Activated CD8-positive, alpha-beta memory T cell treated with anti-CD3 and anti-CD28 coated beads, Interleukin-2, amount 50 U/mL, for 24 hours (primary cell): ENCODE measurements at regions not wholly inside any gene's neighbourhood (a gene's known extent, or its start where the extent isn't known, plus 50 kb on each side); places are given as distances from the start of the nearest gene placed in this dataset.
A peak's percentile ranks its signal among the peaks of the same experiment; 100 is the strongest.

Experiments used
- DNase-seq: peaks from one replicate; pipeline ENCODE4 v3.0.0-alpha.2; 2020; ENCODE audit errors: extremely low read depth

DNA sequence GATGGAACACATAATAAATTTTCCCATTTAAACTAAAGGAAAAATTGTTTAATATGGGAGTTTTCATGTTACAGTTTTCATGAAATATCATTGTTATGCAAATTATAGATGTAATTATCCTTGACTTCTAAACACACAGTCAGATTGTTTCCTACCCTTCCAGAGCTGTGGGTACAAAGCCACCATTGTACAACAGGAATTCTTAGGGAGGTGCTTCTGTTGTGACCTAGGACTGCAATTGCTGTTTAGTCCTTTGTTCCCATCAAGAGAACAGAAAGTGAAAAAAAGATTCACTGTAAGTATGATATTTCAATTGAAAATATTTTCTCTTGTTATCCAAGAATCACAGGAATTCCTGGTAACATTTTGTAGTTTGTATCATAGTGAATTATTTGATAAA is 455.3 kb upstream of the NAALADL2 start:
- DNase-seq = no peak

DNA sequence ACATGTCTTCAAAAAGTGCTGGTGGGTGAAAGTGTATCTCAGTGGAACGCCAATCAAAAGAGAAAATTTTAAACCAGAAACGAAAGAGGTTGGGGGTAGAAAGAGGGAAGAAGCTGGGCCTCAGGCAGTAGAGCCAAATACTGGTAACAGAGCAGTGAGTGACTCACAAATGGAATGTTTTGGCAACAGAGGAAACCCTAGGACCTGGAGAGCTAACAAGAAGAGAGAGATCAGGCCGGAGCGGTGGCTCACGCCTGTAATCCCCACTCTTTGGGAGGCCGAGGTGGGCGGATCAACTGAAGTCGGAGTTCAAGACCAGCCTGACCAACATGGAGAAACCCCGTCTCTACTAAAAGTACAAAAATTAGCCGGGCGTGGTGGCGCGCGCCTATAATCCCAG is 450.8 kb upstream of the NAALADL2 start:
- DNase-seq = no peak

GRCh38 chr3:174409086-174409743 is 449.9 kb upstream of the NAALADL2 start:
- no peak for DNase-seq

DNA sequence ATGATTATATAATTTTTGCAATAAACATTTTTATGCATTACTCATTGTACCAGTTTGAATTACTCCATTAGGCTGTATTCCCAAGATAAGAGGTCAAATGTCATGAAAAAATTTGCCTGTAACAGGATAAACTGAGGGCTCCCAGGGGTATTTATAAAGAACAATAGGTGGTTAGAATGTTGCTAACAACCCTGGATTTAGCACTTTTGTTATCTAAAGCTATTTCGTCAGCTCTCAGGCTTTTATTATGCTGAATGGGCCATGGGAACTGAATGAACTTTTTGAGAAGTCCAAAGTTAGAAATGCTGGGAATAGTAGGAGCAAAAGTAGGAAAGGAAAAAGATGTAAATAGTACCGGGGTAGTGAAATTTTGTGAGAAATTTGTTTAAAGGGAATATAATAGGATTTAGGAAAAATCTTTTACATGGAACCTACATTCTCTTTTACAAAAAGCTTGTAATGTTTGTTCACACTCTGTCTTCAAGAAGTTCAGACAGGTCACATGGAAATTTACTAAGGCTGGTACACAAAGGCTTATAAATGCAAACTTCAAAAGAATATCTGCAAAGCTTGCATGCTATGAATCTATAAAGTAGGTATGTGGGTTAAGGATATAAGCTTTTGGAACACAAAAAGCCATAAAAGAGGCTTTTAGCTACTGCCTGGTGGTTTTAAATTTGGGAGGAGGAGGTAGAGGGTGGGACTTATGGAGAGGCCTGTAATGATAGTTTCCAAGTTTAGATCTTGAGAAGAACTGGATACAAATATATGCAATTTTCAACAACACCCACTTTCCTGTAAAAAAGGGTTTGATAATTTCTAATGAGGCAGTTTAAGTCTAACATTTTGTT is 445.8 kb upstream of the NAALADL2 start:
- no peak for DNase-seq

DNA sequence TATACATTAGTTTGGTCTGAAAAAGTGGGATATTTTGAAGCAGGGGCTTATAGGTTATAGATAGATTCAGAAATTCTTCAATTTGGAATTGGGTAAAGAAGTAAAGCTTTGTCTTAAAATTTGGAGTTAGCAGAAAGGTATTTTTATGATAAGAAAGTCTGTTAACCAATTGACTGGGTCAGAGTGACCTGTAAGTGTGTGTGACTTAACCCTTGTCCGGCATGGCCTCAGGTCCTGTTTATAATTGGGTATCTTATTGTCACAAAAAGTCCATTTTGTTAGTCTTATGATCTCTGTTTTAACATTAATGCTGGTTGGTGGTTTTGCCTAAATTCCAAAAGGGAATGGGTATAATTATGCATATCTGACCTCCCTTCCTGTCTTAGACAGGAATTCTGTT is 444.2 kb upstream of the NAALADL2 start:
- DNase-seq = no peak

DNA sequence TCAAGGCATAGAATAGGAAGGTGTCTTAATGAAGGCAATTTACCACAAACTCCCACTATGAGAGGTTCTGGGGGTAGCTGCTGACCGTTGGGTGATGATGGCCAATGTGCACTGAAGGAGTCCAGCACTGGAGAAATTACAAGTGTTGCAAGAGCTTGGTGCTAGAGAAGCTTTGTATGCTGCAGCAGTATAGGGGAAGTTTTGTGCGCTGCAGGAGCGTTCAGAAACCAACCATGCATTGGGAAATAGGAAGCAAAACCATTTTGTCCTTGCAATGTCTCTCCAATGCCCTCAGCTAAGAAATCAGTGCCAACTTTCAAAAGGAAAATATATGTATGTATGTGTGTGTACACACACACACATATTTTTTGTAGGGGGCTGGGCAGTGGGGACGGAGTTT is 441.6 kb upstream of the NAALADL2 start:
- no peak for DNase-seq

DNA sequence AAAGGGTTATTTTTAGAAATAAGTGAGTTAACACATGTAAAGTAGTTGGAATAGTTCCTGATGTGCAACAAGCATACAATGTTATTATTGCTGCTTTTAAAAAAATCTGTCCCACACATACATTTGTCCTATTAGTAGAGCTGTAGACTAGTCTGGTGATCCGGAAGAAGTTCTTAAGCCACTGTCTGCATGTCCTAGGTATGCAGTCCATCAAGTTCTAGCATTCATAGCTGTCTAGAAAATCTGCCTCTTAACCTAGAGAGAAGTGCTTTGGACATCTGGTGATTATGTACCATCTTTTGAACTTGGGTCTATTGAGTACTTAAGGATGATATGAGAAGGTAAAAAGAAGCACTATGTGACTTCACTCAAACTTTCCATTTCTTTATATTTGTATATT is 439.9 kb upstream of the NAALADL2 start:
- DNase-seq = no peak

- no peak for DNase-seq
Measured at GRCh38 chr3:174423936-174424335, 435.2 kb upstream of the NAALADL2 start.

DNA sequence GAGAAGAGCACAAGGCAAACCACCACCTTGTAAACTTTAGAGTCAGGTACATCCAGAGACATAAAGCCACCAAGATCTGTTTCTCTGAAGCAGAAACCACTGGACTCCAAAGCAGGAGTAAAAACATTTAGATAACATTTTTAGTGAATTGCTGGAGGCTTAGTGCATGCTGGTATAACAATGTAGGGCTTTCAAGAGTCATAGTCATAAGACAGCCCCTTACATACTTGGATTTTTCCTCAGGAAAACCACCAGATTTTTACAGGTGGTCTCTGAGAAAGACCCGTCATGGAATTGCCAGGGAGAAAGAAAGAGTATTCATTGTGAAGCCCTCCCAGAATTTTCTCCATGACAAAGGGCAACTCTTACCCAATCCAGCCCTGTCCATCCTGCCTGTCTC is 434.5 kb upstream of the NAALADL2 start:
- no peak for DNase-seq

DNA sequence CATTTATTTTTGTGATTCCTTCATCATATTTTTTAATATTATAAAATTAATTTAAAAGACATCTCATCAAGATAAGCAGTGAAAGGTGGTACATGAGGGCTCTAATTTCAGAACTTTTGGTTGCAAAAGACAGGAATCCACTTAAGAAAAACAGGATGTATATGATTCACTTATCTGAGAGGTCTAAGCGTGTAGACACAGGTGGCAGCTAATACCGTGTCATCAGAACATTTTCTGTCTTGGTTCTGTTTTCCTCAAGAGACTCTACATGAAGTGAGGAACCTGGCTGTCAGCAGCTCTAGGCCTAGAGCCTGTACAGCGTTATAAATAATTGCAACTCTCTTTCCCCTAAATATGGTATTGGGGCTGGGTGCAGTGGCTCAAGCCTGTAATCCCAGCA is 433.7 kb upstream of the NAALADL2 start:
- DNase-seq = no peak

DNA sequence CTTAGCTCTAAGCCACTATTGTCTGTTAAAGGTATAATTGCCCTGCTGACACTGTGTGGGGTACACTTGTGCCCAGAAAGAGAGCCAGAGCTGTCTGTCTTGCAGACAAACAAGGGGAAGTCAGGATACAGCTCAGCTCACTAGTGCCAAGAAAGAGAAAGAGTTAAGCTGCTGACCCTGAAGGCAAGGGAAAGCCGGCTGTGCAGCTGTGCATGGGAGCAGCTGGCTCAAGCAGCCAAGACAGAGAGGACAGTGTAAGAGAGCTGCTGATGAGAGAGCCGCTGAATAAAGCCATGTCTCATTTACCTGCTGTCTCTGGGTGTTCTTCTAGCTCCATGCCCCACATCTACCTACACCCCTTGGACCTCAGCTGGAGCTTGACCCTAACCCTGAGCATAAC is 428.1 kb upstream of the NAALADL2 start:
- DNase-seq = no peak

DNA sequence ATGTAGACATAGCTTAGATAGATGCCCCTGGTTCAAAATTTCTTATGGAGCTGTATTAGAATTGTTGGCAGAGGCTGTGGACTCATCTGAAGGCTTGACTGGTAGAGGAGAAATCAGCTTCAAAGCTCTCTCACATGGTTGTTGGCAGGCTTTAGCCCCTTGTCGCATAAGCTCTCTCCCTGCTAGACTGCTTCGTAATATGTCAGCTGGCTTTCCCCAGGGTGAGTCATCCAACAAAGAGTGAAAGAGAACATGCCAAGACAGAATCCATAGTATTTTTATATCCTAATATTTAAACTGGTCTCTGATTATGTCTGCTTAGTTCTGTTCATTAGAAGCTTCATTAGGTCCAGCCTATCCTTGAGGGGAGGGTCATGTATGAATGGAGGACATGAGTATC is 427.4 kb upstream of the NAALADL2 start:
- DNase-seq = no peak

DNA sequence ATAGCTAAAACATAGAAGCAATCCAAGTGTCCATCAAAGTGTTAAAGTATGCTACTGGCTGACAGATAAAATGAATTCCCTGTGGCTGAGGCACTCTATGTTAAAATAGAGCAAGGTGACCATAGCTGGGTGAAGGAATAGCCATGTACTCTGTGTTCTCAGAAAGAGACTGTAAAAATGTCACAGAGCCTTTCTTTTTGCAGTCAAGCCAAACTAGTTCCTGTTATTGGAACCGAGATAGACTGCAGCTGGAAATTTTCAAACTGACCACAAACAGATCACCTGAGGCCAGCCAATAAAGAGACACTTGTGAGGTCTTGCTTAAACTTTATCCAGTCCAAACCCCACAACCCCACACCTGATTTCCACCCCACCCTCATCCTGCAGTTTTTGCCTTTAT is 422.8 kb upstream of the NAALADL2 start:
- no peak for DNase-seq

GRCh38 chr3:174438501-174439145 is 420.5 kb upstream of the NAALADL2 start:
- DNase-seq = no peak

DNA sequence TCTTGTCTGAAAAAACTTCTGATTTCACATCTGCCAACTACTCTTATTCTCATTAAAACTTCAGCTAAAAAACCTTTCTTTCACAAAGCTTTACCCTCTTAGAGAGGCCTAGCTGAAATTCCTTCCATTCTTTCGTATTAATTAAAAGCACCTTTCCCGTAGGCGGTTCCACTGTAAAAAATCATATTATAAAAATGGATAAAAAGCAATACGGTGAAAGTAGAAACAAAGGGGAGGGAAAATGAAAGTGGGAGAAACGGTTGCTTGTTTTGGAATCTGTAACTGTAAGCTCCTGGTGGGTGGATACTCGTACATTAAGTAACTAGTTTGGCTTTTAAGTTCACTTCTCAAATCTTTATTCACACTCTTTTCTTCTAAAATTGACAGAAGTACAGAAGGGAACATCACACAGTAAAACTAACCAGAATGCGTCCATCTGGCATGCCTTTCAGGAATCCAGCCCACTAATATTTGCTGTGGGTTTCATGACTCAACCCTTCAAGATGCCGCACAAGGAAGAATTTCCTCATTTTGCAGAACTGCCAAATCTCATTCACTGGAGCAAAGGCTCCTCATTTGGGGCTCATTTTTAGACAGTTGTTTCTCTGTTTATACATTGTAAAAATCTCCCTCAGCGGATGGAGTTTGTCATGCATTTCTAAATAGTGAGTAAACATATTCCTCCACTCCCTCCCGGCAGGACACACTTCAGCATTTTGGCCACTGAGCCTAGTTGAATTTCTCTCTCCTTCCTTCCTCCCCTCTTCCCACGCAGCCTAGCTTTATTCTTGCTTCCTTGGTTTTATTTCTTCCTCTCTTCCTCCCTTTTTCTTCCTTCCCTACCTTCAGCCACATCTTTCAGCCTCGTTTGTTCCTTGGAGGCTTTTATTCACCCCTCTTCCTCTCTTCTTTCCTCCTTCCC is 419.5 kb upstream of the NAALADL2 start:
- DNase-seq = no peak

DNA sequence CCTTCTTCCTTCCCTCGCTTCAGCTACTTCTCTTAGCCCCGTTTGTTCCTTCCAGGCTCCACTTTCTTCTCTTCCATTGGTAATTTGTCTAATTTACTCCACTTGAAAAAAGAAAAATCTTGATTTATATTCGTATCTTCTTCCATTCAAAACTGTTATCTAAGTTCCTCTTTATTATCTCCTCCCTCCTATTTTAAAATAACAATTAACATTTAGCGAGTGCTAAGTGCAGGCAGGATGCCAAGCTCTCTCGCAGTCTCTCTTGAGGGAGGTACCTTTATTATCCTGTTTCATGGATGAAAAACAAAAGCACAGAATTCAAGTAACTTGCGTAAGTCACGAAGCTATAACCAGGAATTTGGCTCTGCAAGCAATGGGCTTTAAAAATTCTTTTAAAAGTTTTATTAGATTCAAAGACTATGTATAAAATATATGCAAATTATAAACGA is 418.9 kb upstream of the NAALADL2 start:
- no peak for DNase-seq

DNA sequence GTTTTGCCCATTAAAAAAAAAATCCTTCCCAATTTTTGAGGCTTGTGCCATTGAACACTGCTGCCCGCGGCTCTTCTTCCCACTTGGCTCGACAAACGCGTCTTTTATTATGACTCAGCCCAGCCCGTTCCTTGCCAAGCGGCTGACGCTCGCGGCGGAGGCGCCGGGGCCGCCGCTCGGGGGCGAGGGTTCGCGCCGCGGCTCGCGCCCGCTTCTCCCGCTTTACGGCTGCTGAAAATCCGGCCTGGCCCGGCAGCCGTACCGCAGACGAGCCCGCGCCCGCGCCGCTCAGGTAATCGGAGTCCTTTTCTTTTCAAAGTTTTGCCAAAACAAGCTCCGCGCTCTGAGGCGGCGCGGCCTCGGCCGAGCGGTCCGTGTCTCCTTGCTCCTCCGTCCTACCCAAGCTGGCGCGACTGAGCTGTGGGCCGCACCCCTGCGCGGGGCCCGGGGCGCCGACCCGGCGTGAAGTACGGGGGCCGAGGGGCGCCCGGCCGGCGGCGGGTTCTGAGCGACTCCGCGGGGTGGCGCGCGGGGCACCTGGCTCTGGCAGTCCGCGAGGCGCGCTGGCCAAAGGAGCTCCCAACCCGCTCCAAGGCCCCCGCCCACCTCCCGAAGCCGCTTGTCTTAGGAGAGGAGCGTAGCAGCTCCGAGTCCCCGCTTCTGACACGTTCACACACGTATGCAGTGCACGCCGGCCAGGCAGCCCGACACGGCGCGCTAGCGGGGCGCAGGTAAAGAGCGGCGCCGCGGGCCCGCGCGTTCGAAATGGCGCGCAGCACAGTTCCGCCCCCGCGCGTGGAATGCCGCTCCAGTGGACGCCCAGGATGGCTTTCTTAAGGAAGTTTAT is 418.2 kb upstream of the NAALADL2 start:
- DNase-seq = peak; percentile 9

DNA sequence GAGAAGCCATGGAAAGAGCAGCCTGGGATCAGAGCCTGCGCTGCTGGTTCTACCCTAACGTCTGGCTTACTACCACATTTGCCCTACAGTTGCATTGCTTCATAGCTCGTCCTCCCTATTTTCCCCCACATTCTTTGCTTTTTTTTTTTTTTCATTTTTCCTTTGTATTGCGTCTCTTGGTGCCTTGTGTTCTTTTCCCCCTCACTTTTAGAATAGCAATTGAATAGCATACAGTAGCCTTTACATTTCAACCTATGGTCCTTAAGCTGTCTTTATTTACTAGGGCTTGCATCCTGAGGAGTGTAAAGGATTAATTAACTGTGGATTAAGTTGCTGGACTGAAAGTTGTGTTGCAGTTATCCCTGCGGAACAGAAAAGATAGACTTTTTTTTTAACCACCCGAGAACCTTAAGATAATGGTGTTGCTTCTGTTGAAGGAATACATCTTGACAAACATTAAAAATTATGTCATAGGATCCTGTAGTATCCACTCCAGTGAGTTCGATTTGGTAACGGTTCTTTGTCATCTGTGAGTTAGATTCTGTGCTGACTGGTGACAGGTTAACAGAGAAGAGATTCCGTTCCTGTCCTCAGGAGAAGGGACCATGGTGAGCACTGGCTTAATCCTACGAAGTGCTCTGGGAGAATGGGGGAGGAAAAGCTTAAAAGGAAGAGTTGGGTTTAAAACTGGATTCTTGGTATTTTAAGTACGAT is 417.4 kb upstream of the NAALADL2 start:
- DNase-seq = no peak

DNA sequence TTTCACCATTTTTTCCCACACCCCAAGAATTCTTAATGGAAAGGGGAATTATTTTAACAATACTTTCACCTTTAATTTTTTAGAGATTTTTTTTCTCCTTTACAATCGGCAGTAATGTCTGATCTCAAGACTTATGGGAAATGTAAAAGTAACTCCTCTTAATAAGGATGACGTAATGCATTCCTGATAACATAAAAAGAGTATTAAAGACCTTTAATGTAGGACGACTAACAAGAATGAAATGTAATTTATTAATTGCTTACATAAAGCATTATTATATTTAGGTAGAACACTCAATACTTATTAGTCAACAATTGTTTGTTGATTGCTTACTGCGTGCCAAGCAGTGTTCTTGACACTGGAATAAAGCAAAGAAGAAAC is 416.8 kb upstream of the NAALADL2 start:
- no peak for DNase-seq

DNA sequence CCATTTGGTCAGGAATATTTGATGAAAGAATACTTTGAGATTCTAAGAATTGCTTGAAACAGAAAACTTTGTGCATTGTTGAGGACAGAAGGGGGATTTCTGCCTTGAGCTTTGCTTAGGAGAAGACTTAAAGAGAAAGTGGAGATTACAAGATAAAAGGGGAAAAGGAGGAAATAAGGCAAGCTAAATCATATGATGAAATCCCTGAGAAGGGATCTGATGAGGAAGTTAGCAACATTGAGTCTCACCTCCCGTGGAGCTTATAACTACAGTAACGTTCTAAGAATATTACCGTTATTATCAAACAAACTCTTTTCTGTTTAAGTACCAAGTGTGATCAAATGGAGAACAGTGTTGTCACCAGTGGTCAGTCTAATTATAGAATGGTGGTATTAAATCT is 414.7 kb upstream of the NAALADL2 start:
- DNase-seq = no peak
